GM19438 (cell line): ENCODE measurements at regions not wholly inside any gene's neighbourhood (a gene's known extent, or its start where the extent isn't known, plus 50 kb on each side); places are given as distances from the start of the nearest gene placed in this dataset.
"Not testable (repeated sequence)": the region's sequence is repeated elsewhere in the genome, so short reads cannot be mapped to it uniquely, and the experiment has no call there.

Experiments used
- ATAC-seq: cut with Tn5 transposase; IDR thresholded peaks from one replicate; pipeline ENCODE4 v1.9.1; 2021; ENCODE audit warnings: low read depth; ENCODE audit not compliant: unreplicated experiment

DNA sequence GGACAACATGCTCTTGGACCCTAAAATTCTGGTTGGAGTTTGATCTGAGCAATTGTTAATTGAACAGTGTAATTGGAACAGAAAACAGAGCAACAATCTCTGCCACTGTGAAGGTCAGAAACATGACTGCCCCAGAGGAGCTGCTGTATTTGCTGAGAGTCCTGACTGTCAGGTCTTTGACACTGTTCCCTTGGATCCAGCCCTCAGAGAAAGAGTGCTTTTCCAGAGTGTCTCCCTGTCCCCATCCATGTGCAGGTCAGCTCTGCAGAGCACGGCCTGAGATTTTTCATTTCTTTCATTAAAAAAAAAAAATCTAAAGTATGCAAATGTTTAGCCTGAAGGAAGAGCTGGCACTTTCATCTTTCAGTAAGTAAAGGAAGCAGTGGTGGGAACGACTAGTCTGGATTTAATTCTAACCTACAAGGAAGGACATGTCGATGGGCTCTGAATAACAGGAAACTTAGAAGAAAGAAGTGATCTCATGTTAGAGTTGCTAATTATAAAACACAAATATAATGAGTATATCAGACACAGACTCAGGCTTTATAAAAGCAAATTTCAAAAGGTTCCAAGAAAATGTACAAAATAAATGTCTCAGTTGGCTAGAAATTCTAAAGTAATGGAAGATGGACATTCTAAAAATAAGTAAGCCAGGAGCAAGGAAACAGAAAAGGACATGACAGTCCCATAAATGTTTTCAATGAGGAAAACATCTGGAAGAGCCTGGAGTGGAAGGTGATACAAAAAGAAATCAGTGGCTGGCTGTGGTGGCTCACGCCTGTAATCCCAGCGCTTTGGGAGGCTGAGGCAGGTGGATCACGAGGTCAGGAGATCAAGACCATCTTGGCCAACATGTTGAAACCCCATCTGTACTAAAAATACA is 876.5 kb downstream of the EPHA4 start:
- ATAC-seq: no peak

DNA sequence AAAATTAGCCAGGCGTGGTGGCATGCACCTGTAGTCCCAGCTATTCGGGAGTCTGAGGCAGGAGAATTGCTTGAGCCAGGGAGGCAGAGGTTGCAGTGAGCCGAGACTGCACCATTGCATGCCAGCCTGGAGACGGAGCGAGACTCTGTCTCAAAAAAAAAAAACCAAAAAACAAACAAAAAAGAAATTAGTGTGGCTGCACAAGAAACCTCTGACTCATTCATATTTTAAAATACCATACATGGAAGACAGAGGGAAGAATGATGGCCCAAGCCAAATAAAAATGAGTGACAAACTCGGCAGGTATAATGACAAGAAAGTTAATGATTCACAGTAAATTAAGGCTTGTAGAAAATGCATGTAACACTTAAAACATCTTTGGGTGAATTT is 875.8 kb downstream of the EPHA4 start:
- ATAC-seq: no peak

DNA sequence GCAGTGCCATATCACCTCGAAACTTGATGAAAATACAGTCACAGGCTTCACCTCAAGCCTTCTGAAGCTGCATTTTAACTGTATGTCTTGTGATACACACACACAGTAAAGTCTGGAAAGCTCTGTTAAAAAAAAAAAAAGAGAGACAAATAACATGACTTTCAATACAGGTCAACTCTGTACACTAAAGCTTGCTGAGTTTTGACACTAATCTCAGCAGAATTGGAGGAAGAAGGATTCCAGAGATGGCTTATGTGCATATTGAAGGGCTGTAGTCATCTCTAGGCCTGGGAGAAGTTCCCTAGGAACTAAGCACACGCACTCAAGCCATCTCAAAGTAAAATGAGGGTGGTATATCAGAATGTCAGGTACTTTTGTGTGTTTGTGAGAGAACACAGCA is 875.1 kb downstream of the EPHA4 start:
- no peak for ATAC-seq

DNA sequence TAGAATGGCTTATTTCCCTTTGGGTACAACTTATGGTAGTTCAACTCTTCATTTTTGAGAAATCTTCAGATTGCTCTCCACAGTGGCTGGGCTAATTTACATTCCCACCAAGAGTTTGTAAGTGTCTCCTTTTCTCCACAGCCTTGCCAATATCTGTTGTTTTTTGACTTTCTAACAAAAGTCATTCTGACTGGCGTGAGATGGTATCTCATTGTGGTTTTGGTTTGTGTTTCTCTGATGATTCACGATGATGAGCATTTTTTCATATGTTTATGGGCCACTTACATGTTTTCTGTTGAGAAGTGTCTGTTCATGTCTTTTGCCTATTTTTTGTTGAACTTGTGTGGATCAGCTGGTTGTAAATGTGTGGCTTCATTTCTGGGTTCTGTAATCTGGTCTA is 871.0 kb downstream of the EPHA4 start:
- no peak for ATAC-seq

DNA sequence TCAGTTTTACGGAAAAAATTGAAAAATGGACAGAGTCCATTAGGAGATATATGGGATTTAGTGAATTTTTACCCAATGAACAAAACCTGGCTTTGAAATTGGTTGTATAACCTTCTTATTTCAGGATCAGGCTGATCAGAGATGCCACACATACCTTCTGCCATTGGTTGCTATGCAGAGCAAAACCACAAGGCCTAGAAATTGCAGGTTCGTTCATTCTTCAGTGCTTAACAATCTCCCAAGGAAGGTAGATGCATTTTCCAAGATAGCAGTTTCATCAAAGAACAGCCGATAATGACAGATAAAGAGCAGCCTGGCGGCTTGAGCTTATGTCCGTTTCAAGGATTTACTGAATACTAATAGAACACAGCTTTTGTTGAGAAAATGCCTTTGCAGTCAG is 868.8 kb downstream of the EPHA4 start:
- ATAC-seq: no peak

DNA sequence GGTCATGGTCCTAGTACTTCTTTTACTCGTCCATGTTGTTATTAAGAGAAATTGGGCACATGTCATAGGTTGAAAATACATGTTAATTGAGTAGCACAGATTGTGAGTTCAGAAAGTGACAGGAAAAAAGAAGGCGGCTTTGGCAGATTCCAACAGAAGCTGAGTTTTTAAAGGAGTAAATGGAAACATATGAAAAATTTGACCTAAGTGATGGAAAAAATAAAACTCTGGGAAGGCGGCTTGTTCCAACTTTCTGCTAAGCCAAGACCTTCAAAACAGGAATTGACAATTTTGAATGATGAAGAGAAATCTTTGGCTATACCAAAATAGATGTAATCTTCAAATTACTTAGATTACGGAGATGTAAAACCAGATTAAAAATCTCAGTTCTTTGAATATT is 868.0 kb downstream of the EPHA4 start:
- no peak for ATAC-seq

DNA sequence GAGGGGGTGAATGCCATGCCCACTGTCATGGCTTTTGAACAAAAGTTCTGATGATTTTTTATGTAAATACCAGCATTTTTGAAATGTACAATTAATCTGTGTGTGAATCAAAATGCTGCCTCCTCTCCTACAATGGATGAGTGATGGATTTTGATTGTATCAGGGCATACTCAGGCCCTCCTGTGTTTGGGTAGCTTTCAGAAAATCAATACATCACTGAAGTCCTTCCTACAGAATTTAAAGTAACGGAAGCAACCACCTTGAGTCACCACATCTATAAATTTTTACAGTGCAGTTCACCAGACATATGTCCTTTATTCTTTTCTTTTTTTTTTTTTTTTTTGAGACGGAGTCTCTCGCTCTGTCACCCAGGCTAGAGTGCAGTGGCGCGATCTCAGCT is 867.3 kb downstream of the EPHA4 start:
- no peak for ATAC-seq

DNA sequence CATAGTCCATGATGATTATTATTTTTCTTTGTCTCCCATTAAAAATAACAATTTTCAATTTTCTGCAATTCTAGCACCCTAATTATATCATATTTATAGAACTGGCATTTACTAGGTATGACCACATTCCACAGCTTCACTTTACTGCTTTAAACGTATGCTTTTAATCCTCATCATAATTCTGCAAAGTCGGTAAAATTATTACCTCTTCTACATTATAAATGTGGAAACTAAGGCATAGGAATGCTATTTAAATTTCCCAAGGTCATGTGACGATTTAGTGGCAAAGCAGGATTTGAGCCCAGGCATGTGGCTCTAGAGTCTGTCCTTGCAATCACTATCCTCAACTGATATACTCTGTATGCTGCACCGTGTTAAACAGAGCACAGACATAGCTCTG is 866.4 kb downstream of the EPHA4 start:
- no peak for ATAC-seq

DNA sequence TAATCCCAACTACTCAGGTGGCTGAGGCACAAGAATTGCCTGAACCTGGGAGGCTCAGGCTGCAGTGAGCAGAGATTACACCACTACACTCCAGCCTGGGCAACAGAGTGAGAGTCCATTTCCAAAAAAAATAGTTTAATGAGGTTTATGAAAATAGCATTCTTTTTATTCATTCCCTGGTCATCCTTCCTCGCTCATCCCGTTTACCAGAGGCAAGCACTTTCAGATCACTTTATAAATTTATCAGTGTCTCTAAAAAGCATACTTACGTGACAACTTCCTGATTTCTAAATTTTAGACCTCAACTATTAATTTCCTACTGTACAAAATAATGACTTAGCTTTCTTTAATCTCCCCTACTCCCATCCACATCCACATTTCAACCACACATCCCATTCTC is 864.8 kb downstream of the EPHA4 start:
- no peak for ATAC-seq

DNA sequence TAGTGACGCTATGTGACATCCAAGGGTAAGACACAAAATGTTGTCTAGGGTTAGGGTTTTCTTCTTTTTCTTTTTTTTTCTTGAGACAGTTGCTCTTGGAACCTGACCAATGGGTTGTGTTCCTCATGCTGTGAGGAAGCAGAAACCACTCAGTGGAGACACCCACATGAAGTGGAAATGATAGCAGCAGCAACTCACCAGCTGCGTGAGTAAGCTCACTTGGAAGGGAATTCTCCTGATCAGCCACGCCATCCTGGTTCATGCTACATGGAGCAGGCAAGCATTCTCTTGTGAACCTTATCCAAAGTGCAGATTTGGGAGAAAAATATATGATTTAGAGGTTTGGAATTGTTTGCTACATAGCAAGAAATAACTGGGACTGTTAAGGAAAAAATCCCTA is 863.7 kb downstream of the EPHA4 start:
- no peak for ATAC-seq

DNA sequence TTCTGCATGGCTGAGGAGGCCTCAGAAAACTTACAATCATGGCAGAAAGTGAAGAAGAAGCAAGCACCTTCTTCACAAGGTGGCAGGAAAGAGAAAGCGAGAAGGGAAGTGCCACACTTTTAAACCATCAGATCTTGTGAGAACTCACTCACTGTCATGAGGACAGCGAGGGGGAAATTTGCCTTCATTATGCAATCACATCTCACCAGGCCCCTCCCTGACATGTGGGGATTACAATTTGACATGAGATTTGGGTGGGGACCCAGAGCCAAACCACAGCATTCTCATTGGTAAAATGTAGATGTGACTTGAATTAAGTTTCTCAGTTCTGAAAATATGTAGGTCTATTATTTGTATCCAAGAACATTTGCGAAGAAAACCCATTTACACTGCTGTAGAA is 854.8 kb downstream of the EPHA4 start:
- ATAC-seq: no peak

DNA sequence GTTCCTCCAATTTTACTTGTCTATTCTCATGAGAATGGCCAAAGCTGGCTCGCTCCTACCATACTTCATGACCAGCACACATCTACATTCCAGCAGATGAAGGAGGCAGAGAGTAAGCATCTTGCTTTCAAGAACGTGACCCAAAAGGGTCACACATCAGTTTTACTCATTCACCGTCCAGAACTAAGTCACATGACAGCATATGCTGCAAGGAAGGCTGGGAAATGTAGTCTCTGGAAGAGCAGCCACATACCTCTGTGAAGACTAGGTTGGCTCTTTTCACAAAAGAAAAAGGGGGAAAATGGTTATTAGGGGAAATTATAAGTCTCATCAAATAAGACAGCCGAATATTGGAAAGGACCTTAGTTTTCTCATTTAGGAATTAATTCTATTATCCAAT is 835.3 kb downstream of the EPHA4 start:
- no peak for ATAC-seq

DNA sequence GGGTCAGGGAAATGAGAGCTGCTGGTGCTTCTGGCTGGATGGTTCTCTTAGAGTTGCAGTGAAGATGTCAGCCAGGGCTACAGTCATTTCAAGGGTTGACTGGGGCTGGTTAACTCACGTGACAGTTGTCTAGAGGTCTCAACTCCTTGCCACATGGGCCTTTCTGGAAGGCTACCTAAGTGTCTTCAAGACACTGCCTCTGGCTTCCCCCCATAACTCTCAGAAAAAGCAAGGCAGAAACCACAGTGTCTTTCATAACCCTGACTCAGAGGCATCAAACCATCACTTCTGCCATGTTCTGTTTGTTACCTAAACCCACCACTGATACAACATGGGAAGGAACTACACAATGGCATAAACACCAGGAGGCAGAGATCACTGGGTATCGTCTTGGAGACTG is 828.9 kb downstream of the EPHA4 start:
- no peak for ATAC-seq

DNA sequence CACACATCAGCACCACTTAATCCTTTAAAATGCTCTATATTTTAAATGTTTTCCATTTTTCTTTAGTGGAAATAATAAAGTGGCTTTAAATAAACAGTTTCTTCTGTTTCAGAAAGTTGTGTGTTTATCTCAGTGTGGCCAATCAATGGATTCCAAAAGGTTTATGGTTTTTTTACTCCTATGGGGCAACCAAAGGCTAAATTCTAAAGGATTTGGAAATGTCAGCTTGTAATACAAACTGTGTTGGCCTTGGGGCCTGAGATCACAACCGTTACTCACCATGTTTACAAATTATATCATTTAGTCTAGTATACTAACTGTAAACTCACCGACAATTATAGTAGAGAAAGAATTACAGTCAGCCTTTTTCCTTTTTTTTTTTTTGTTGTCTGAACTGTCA is 827.2 kb downstream of the EPHA4 start:
- no peak for ATAC-seq

DNA sequence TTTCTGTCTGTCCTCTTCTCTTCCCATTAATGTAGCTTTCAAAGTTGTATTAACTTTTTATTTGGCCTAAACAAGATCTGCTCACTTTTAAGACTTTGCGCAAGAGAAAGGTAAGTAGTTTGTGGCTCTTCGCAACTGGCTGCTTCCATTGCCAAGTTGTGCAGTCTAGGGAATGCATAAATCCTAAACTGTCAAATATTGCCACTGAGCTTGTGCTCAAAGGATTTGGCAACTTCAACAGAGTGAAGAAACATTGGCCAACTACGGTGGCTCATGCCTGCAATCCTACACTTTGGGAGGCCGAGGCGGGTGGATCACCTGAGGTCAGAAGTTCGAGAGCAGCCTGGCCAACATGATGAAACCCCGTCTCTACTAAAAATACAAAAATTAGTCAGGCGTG is 826.4 kb downstream of the EPHA4 start:
- ATAC-seq: no peak

DNA sequence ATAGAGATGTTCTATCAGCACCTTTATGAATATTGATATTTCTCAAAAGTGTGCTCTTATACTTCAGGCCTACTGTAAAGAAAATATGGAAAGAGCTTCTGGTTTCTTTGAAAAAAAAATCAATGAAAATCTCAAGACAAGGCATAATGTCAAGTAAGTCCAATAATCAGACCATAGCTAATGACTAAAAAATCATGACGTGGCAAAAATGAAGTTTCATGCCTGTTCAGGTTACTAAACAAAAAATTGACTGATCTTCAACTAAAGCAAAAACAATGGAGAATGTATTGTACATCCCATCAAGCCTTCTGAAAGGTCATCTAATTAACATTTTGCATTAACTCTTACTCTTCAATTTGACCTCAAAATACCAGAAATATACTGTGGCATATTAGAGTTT is 824.4 kb downstream of the EPHA4 start:
- no peak for ATAC-seq

DNA sequence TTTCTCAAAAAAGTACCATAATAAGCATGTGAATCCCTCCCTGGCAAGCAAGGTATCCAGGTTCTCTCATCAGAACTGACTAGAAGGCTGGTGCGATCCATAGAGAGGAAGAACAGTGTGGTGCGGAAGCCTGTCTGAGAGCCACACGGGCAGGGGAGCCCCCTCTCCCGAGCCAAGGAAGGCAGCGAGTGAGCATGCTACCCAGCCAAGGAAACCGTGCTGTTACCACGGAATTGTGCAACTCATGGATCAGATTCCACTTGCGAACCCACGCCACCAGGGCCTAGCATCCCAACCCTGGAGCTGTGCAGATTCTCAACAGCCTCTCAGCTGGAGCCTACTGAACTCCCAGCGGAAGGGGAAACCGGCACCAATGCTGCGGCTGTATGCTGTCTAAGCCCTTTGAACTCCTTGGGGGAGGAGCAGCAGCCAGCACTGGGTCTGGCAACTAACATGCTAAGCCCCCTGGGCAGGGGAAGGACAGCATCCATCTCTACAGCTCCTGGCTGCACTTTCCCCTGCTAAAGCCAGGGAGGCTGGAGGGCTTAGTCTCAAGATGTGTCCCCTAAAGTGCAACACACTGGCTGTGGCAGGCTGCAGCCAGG is 823.1 kb downstream of the EPHA4 start:
- ATAC-seq: no peak

DNA sequence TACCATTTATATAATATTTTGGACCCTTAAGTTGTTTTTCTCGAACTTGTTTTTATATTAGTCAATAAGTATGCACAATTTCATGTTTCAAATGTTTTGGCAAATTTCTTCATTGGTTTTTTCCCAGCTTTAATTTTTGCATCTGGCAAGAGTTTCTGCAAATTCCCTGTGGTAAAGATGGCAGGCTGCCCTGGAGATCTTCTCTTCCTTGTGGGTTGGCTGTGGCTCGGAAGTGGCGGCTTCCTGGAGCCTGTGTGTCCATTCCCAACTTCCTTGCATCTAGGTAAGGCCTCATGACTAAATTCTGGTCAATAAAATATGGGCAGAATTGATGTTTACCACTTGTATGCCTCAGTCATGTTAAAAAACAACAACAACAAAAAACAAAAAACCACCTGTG is 818.6 kb downstream of the EPHA4 start:
- ATAC-seq: no peak

DNA sequence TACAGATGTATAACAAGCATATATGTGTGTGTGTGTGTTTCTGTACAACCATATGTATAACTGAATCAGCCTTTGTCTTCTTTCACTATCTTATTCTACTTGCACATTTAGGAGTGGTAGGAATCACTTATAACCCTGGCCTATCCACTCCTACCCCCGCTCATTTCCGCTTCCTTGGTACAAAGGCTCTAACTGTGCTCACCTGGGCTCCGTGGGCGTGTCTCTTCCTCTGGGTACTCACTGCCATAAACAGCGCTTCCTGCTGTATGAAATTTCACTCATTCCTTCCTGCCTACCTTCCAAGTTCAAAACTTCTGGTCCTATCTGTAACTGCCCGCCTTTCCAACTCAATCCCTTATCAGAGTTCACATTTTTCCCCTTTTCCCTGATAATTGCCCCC is 815.5 kb downstream of the EPHA4 start:
- ATAC-seq: no peak

DNA sequence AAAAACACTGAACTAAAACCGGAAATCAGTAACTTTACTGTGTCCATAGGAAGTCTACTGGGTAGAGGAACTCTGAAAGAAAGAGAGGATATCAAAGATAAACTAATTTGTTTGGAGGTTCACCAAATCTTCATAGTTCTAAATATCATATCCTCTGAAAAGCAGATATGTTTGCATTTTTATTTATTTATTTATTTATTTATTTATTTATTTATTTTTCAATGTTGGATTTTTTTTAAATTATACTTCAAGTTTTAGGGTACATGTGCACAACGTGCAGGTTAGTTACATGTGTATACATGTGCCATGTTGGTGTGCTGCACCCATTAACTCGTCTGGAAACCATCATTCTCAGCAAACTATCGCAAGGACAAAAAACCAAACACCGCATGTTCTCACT is 813.7 kb downstream of the EPHA4 start:
- not testable (repeated sequence) for ATAC-seq

DNA sequence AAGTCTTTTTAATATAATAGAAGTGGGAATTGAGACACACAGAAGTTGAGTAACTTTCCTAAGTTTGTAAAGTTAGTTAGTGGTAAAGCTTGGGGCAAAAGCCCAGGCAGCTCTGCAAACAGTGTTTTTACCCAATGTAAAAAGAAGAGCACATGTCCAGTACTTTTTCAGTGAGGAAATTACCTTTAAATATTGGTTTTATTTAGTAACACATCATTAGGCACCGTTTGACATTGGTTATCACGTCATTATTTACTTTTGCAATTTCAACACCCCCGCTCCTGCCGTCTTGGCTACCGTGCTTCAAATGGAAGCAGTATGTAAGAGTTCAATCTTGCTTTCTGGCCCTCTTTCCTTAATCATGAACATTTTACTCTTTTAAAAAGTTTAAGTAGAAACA is 807.9 kb downstream of the EPHA4 start:
- no peak for ATAC-seq

DNA sequence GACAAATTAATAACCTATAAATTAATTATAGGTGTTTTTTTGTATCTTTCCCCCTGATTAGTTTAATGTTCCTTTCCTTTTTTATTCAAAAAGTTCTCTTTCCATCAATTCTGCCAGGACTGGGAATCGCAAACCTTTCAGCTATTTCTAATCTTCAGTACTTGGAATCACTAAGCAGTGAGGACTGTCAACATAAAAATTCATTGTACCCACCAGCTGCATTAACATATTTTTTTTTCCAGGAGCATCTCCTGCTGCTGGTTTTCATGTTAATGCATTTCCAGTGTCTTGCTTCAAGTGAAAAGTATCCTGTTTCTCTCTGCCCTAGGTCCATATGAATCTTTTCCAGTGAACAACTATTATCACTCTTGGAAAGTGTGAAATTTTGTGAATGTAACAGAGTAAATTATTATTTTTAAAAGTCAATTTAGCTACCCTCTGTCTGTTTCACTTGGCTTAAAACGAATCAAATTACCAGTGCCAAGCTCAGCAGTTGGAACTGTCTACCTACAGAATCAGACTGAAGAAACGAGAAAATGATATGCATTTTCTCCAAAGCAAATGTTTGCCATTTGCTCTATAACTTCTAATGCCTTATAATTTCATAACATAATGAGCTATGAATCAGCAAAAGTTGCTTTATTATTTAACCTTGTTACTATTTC is 804.4 kb downstream of the EPHA4 start:
- no peak for ATAC-seq
